Gastrocnemius medialis (tissue), 4 donors: ENCODE measurements at regions not wholly inside any gene's neighbourhood (a gene's known extent, or its start where the extent isn't known, plus 50 kb on each side); places are given as distances from the start of the nearest gene placed in this dataset.

Experiments used
- POLR2A ChIP-seq, 2 donors: fragments of 450-650 bp; IDR thresholded peaks; one replicate each; pipeline ENCODE4 v1.6.1; 2017; ENCODE audit warnings: antibody characterized with exemption in 2 of 2, mild to moderate bottlenecking in 2 of 2, moderate library complexity in 2 of 2
- TF ChIP-seq, protein P1 (sequence below), 5 experiments: fragments of 450-650 bp in 3 of 5; fragments of 200-600 bp in 2 of 5; sonication (generic) in 2 of 5; IDR thresholded peaks in 4 of 5; conservative IDR thresholded peaks in 1 of 5; 1 replicate in 4 of 5; 2 replicates in 1 of 5; pipeline ENCODE4 v1.5.1; 2016 to 2019; ENCODE audit warnings: antibody characterized with exemption in 5 of 5, mild to moderate bottlenecking in 3 of 5, moderate library complexity in 3 of 5

DNA sequence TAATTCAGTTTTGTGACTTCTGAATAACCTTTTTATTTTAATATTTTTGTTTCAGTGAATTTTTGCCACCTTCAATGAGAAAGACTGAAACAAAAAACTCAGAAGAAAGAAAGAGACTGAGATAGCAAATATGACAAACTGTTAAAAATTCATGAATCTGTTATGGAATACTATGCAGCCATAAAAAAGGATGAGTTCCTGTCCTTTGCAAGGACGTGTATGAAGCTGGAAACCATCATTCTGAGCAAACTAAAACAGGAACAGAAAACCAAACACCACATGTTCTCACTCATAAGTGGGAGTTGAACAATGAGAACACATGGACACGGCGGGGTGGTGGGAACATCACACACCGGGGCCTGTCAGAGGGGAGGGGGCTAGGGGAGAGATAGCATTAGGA is 193.4 kb upstream of the FGGY start:
- TF ChIP-seq, protein P1, sequence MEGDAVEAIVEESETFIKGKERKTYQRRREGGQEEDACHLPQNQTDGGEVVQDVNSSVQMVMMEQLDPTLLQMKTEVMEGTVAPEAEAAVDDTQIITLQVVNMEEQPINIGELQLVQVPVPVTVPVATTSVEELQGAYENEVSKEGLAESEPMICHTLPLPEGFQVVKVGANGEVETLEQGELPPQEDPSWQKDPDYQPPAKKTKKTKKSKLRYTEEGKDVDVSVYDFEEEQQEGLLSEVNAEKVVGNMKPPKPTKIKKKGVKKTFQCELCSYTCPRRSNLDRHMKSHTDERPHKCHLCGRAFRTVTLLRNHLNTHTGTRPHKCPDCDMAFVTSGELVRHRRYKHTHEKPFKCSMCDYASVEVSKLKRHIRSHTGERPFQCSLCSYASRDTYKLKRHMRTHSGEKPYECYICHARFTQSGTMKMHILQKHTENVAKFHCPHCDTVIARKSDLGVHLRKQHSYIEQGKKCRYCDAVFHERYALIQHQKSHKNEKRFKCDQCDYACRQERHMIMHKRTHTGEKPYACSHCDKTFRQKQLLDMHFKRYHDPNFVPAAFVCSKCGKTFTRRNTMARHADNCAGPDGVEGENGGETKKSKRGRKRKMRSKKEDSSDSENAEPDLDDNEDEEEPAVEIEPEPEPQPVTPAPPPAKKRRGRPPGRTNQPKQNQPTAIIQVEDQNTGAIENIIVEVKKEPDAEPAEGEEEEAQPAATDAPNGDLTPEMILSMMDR (IDR thresholded peaks at IDR 0.05 in 4 of 5, conservative IDR thresholded peaks at IDR 0.05 in 1 of 5): no peak
- no peak for TF ChIP-seq POLR2A (IDR thresholded peaks at IDR 0.05)
